BE2C (cell line): ENCODE measurements at regions not wholly inside any gene's neighbourhood (a gene's known extent, or its start where the extent isn't known, plus 50 kb on each side); places are given as distances from the start of the nearest gene placed in this dataset.

Source experiments
- DNase-seq: peaks from one replicate; pipeline ENCODE4 v3.0.0-alpha.2; 2020
- H3K27me3 ChIP-seq: fragments of 250-450 bp; sonication (Bioruptor Pico); 2 replicates; pipeline ENCODE4 v1.5.1; 2020; ENCODE audit warnings: mild to moderate bottlenecking
- H3K36me3 ChIP-seq: fragments of 250-450 bp; sonication (Bioruptor Pico); 2 replicates; pipeline ENCODE4 v1.5.1; 2020; ENCODE audit warnings: mild to moderate bottlenecking
- H3K4me1 ChIP-seq: fragments of 250-450 bp; sonication (Bioruptor Pico); 2 replicates; pipeline ENCODE4 v1.5.1; 2020
- H3K4me3 ChIP-seq: 2 replicates; pipeline ENCODE4 v1.5.1; 2011; ENCODE audit warnings: low read depth, low read length
- H3K9me3 ChIP-seq: fragments of 250-450 bp; sonication (Bioruptor Pico); 2 replicates; pipeline ENCODE4 v1.5.1; 2020
- TF ChIP-seq, protein P1 (sequence below): IDR thresholded peaks from 2 replicates; pipeline ENCODE4 v1.5.1; 2012; ENCODE audit warnings: mild to moderate bottlenecking, low read depth, low read length

DNA sequence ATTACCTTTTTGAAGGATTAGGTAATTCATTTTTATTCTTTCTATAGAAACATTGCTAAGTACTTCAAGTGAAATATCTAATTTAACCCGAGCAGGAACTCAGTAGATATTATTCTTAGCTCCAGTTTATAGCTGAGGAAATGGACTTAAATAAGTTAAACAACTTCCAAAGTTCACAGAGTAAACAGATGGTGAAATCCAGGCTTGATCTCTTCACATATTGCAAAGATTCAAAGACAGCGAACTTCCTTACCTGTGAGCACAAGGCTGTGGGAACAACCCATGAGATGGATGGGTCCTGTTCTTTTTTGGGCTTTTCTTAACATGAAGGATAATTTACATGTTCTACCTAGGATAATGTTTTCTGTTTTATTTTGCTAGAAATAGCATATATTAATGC lies 439.0 kb downstream of the IRS1 start:
- no peaks in the 10 kb centered on the region for H3K4me1 ChIP-seq
- TF ChIP-seq, protein P1, sequence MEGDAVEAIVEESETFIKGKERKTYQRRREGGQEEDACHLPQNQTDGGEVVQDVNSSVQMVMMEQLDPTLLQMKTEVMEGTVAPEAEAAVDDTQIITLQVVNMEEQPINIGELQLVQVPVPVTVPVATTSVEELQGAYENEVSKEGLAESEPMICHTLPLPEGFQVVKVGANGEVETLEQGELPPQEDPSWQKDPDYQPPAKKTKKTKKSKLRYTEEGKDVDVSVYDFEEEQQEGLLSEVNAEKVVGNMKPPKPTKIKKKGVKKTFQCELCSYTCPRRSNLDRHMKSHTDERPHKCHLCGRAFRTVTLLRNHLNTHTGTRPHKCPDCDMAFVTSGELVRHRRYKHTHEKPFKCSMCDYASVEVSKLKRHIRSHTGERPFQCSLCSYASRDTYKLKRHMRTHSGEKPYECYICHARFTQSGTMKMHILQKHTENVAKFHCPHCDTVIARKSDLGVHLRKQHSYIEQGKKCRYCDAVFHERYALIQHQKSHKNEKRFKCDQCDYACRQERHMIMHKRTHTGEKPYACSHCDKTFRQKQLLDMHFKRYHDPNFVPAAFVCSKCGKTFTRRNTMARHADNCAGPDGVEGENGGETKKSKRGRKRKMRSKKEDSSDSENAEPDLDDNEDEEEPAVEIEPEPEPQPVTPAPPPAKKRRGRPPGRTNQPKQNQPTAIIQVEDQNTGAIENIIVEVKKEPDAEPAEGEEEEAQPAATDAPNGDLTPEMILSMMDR = no peak
- no peak for DNase-seq
- H3K4me3 ChIP-seq = no peak overlapping the region
- H3K27me3 ChIP-seq = no peaks in the 10 kb centered on the region
- no peaks in the 10 kb centered on the region for H3K9me3 ChIP-seq
- H3K36me3 ChIP-seq = no peaks in the 10 kb centered on the region

DNA sequence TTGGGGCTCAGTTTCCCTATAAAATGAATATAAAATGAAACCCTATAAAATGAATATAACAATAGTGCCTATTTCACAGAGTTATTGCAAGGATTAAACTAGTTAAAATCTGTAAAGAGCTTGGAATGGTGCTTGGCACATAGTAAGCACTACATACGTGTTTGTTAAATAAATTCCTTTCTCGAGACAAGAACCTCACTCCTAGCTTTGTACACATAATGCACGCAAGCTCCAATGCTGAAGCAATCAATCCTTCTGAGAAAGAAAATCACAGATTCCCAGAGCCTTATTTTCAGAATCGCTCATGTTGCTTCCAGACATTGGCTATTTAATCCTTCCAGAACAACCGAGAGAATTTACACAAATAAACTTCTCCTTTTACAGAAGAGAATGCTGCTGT lies 440.9 kb downstream of the IRS1 start:
- H3K27me3 ChIP-seq = no peaks in the 10 kb centered on the region
- H3K4me1 ChIP-seq = no peaks in the 10 kb centered on the region
- no peaks in the 10 kb centered on the region for H3K9me3 ChIP-seq
- no peaks in the 10 kb centered on the region for H3K36me3 ChIP-seq
- TF ChIP-seq, protein P1 = no peak
- DNase-seq = no peak
- H3K4me3 ChIP-seq = no peak overlapping the region

DNA sequence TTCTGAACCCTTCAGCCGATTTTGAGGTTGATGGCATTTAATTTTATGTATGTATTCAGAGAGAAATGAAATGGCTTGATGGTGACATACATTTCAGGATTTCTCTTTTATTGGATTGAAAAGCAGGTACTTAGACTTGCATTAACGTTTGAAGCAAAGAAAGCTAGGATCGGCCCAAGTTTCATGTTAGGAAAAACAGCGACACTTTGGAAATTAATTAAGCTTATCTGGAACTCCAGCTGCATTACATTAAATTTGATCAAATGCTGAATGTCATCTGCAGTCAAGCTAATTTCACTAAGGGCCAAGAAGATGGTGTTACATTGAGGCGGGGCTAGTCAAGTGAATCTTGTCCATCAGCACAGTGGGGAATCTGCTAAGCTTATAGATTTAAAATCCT lies 441.8 kb downstream of the IRS1 start:
- Histone ChIP-seq H3K9me3 (no peaks in the 10 kb centered on the region), H3K27me3 (no peaks in the 10 kb centered on the region), H3K4me3 (no peak overlapping the region), H3K4me1 (no peaks in the 10 kb centered on the region), H3K36me3 (no peaks in the 10 kb centered on the region)
- no peak for DNase-seq
- TF ChIP-seq, protein P1 = no peak

DNA sequence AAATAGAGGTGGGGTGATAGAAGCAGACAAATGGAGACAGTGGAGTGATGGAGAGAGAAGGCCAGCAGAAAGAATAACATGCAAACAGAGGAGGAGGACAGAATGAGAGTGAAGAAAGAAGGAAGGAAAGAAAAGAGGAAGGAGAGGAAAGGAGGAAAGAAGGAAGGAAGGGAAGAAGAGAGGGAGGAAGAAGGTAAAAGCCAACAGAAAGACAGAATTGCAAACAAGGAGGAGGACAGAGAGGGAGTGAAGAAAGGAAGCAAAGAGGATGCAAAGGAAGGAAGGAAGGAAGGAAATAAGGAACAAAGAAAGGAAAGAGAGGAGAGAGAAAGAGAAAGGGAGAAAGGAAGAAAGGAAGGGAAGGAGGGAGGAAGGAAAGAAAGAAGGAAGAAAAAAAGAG lies 444.0 kb downstream of the IRS1 start:
- Histone ChIP-seq H3K36me3 (no peaks in the 10 kb centered on the region), H3K4me3 (no peak overlapping the region), H3K27me3 (no peaks in the 10 kb centered on the region), H3K4me1 (no peaks in the 10 kb centered on the region), H3K9me3 (no peaks in the 10 kb centered on the region)
- TF ChIP-seq, protein P1 = no peak
- DNase-seq = no peak

DNA sequence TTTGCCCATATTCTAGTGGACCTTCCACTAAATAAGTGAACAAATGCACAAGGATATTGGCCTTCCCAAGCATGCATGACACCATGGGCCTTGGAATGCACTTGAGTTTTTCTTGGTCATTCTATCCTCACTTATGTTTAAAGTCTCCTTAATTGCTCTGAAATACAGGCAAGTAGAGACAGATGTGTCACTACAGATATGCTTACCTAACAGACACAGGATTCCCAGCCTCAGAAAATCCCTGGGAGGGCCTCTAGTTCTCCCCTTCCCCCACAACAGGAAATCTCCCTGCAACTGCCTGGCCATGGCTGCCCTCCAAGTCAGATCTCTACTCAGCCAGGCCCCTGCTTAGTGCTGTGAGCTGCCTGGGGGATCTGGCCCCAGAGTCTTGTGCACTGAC lies 445.2 kb downstream of the IRS1 start:
- H3K36me3 ChIP-seq = no peaks in the 10 kb centered on the region
- no peak overlapping the region for H3K4me3 ChIP-seq
- H3K4me1 ChIP-seq = no peaks in the 10 kb centered on the region
- TF ChIP-seq, protein P1 = no peak
- no peak for DNase-seq
- H3K27me3 ChIP-seq = no peaks in the 10 kb centered on the region
- H3K9me3 ChIP-seq = no peaks in the 10 kb centered on the region

DNA sequence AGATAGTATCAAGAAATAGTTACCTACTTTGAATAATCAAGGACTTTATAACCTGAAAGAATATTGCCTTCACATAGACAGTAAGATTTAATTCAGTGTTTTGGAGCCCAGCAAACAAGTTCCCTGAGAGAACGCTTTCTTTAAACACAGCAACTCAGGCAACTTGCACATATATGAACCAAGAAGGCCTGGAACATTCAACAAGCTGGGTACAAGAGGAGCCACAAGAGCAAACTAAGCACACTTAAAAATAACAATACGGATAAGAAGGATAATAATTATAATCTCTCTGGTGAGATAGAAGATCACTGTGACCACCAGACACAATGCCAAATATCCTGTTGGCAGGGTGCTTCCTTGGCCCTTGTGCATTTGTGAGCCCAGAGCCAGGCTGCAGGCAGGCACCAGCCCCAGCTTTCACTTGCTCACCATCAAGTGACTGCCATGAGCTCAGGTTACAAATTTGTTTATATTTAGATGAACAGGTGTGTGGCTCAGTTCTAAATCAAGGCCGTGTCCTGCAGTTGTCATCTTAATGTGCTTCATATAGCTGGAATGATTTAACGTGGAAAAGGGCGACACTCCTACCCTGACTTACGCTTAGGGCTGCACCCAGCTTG lies 446.6 kb downstream of the IRS1 start:
- no peaks in the 10 kb centered on the region for H3K27me3 ChIP-seq
- no peak overlapping the region for H3K4me3 ChIP-seq
- no peak for DNase-seq
- H3K36me3 ChIP-seq = no peaks in the 10 kb centered on the region
- H3K4me1 ChIP-seq = no peaks in the 10 kb centered on the region
- H3K9me3 ChIP-seq = no peaks in the 10 kb centered on the region
- TF ChIP-seq, protein P1 = no peak
